SK-N-SH (cell line): ENCODE measurements at regions not wholly inside any gene's neighbourhood (a gene's known extent, or its start where the extent isn't known, plus 50 kb on each side); places are given as distances from the start of the nearest gene placed in this dataset.
A peak's percentile ranks its signal among the peaks of the same experiment; 100 is the strongest.
"Not testable (repeated sequence)": the region's sequence is repeated elsewhere in the genome, so short reads cannot be mapped to it uniquely, and the experiment has no call there.

Experiments used
- CTCF ChIA-PET: fragments of 300-600, 350-600 bp; formaldehyde crosslinking; extraction: SDS; loops from one replicate; lab custom pipeline; 2021; lab: Yijun Ruan, JAX
- POLR2A ChIA-PET: fragments of 350-600 bp; sonication (Branson Sonifier 250); formaldehyde crosslinking; extraction: SDS; loops from one replicate; lab custom pipeline; 2020; ENCODE audit warnings: antibody characterized with exemption, inconsistent platforms; lab: Yijun Ruan, JAX
- DNase-seq: peaks from one replicate; pipeline ENCODE4 v3.0.0; 2012
- H2AFZ ChIP-seq: fragments of 200-600 bp; sonication (generic); 2 replicates; pipeline ENCODE4 v1.8.1; 2016; ENCODE audit warnings: antibody characterized with exemption, mild to moderate bottlenecking, low read depth
- H3F3A ChIP-seq: fragments of 200-600 bp; sonication (generic); replicated peaks from 2 replicates; pipeline ENCODE3; 2016; ENCODE audit warnings: antibody characterized with exemption, mild to moderate bottlenecking; ENCODE audit not compliant: insufficient read depth
- H3K27ac ChIP-seq, 2 experiments: fragments of 200-500 bp in 1 of 2; fragments of 200-600 bp in 1 of 2; sonication (Bioruptor generic) in 1 of 2; sonication (generic), shearing (Covaris generic) in 1 of 2; 2 replicates each; pipeline versions ENCODE4 v1.5.1 to v1.6.1; 2014 to 2016; ENCODE audit warnings: low read depth in 2 of 2, inconsistent platforms in 1 of 2, low read length in 1 of 2, mild to moderate bottlenecking in 1 of 2, mixed read lengths in 1 of 2
- H3K27me3 ChIP-seq: fragments of 200-600 bp; sonication (generic), shearing (Covaris generic); 2 replicates; pipeline ENCODE4 v1.6.1; 2016; ENCODE audit warnings: mixed run types; ENCODE audit not compliant: insufficient read depth
- H3K36me3 ChIP-seq, 2 experiments: fragments of 200-500 bp in 1 of 2; fragments of 200-600 bp in 1 of 2; sonication (Bioruptor generic) in 1 of 2; sonication (generic) in 1 of 2; replicated peaks in 1 of 2; 2 replicates each; pipeline versions ENCODE3 to v1.5.1; 2014 to 2016; ENCODE audit warnings: low read length in 1 of 2, mild to moderate bottlenecking in 1 of 2; ENCODE audit not compliant: insufficient read depth in 2 of 2, control insufficient read depth in 1 of 2
- H3K4me1 ChIP-seq, 2 experiments: fragments of 200-500 bp in 1 of 2; fragments of 200-600 bp in 1 of 2; sonication (Bioruptor generic) in 1 of 2; sonication (generic), shearing (Covaris generic) in 1 of 2; 2 replicates each; pipeline versions ENCODE4 v1.5.1 to v1.6.1; 2014 to 2016; ENCODE audit warnings: low read depth in 1 of 2, low read length in 1 of 2, mixed run types in 1 of 2; ENCODE audit not compliant: insufficient read depth in 2 of 2, control insufficient read depth in 1 of 2
- H3K4me2 ChIP-seq: fragments of 200-600 bp; sonication (generic), shearing (Covaris generic); 2 replicates; pipeline ENCODE4 v1.6.1; 2017; ENCODE audit warnings: mixed run types
- H3K4me3 ChIP-seq, 2 experiments: fragments of 200-500 bp in 1 of 2; fragments of 200-600 bp in 1 of 2; sonication (Bioruptor generic) in 1 of 2; sonication (generic), shearing (Covaris generic) in 1 of 2; 2 replicates each; pipeline versions ENCODE4 v1.5.1 to v1.8.1; 2014 to 2016; ENCODE audit warnings: low read depth in 2 of 2, inconsistent platforms in 1 of 2, low read length in 1 of 2, mild to moderate bottlenecking in 1 of 2, mixed read lengths in 1 of 2, moderate library complexity in 1 of 2
- H3K79me2 ChIP-seq: fragments of 200-600 bp; sonication (generic); 2 replicates; pipeline ENCODE4 v1.8.1; 2017; ENCODE audit warnings: mild to moderate bottlenecking; ENCODE audit not compliant: insufficient read depth
- H3K9ac ChIP-seq: fragments of 200-600 bp; sonication (generic); 2 replicates; pipeline ENCODE4 v1.6.1; 2017; ENCODE audit warnings: mixed run types
- H3K9me2 ChIP-seq: fragments of 200-600 bp; sonication (generic); 2 replicates; pipeline ENCODE4 v1.6.1; 2017; ENCODE audit warnings: mixed run types
- H3K9me3 ChIP-seq: fragments of 200-600 bp; sonication (generic); 2 replicates; pipeline ENCODE4 v1.6.1; 2017; ENCODE audit warnings: mixed run types, mild to moderate bottlenecking, moderate library complexity
- H4K20me1 ChIP-seq: fragments of 200-600 bp; sonication (generic); 2 replicates; pipeline ENCODE4 v1.6.1; 2017; ENCODE audit warnings: mild to moderate bottlenecking, mixed run types; ENCODE audit not compliant: insufficient read depth
- FOXJ3 ChIP-seq: sonication (generic); formaldehyde crosslinking; IDR thresholded peaks from 2 replicates; pipeline ENCODE4 v1.5.1; 2020; ENCODE audit warnings: mild to moderate bottlenecking, missing genetic modification reagents
- GATA2 ChIP-seq: sonication (generic); formaldehyde crosslinking; IDR thresholded peaks from 2 replicates; pipeline ENCODE4 v1.5.0; 2020; ENCODE audit warnings: mild to moderate bottlenecking, missing genetic modification reagents
- RCOR1 ChIP-seq: fragments of 150-350 bp; IDR thresholded peaks from 2 replicates; pipeline ENCODE4 v1.6.1; 2017; ENCODE audit warnings: antibody characterized with exemption, low read length
- WGBS: methylation state at CpG from one replicate; pipeline ENCODE4 v1.1.6; 2017; ENCODE audit warnings: low lambda C conversion rate; 5-methylcytosine and 5-hydroxymethylcytosine counted together

- H3K9ac ChIP-seq, H2AFZ ChIP-seq, POLR2A ChIA-PET, H3K79me2 ChIP-seq, H3K4me2 ChIP-seq, DNase-seq, H3K4me1 ChIP-seq, H3K4me3 ChIP-seq, H3K27me3 ChIP-seq, H3K9me2 ChIP-seq, H3K9me3 ChIP-seq, H3F3A ChIP-seq, H3K36me3 ChIP-seq, H4K20me1 ChIP-seq, H3K27ac ChIP-seq: not testable (repeated sequence)
- WGBS, result 35% methylated on average over 3 of the region's 3 CpGs
- CTCF ChIA-PET, result interaction anchor here (1.9 kb wide), 1 partner anchor 34 kb away, joined by 5 read pairs; no protein-coding TSS in a partner anchor
Measured at GRCh38 chr19:34871911-34872310, 54.8 kb upstream of the ZNF30 start.

- Histone ChIP-seq H2AFZ (no peak overlapping the region), H3K9ac (no peak overlapping the region), H3K9me2 (no peaks in the 10 kb centered on the region), H4K20me1 (no peaks in the 10 kb centered on the region), H3K27ac (no peak overlapping the region), H3F3A (no peaks in the 10 kb centered on the region), H3K4me3 (no peak overlapping the region), H3K27me3 (no peaks in the 10 kb centered on the region), H3K9me3 (no peaks in the 10 kb centered on the region), H3K4me2 (no peak overlapping the region), H3K4me1 (no peaks in the 10 kb centered on the region), H3K36me3 (no peaks in the 10 kb centered on the region), H3K79me2 (no peaks in the 10 kb centered on the region)
- DNase-seq, result no peak
- WGBS, result 56% methylated on average over 4 of the region's 4 CpGs
- ChIA-PET POLR2A (no interaction called here), CTCF (no interaction called here)
- TF ChIP-seq FOXJ3 (no peak), GATA2 (no peak), RCOR1 (no peak)
Measured at GRCh38 chr19:34867631-34868030, 59.1 kb upstream of the ZNF30 start.

- H3K27me3 ChIP-seq, CTCF ChIA-PET, H4K20me1 ChIP-seq, H3F3A ChIP-seq, DNase-seq, POLR2A ChIA-PET, H3K9me3 ChIP-seq, H3K36me3 ChIP-seq, H3K27ac ChIP-seq, H3K9me2 ChIP-seq, H3K9ac ChIP-seq, H3K4me1 ChIP-seq, H3K4me3 ChIP-seq, H3K4me2 ChIP-seq, H2AFZ ChIP-seq, H3K79me2 ChIP-seq: not testable (repeated sequence)
- WGBS, result 7% methylated on average over 2 of the region's 2 CpGs
Measured at GRCh38 chr19:34865225-34865624, 61.5 kb upstream of the ZNF30 start.

- H3K79me2 ChIP-seq, POLR2A ChIA-PET, H3K4me2 ChIP-seq, H3F3A ChIP-seq, CTCF ChIA-PET, H3K9me3 ChIP-seq, DNase-seq, H2AFZ ChIP-seq, H3K9me2 ChIP-seq, H3K4me1 ChIP-seq, H3K27me3 ChIP-seq, H3K27ac ChIP-seq, H3K9ac ChIP-seq, H3K36me3 ChIP-seq, H4K20me1 ChIP-seq: not testable (repeated sequence)
- peak overlapping the region in 1 of 2 experiments; percentile 24; a peak in 1 of 4 replicates for H3K4me3 ChIP-seq
- WGBS, result 7% methylated on average over 8 of the region's 34 CpGs
Measured at GRCh38 chr19:34859823-34860736, 66.6 kb upstream of the ZNF30 start.

- not testable (repeated sequence) for DNase-seq
- WGBS, result 12% methylated on average over 2 of the region's 2 CpGs
Measured at GRCh38 chr19:34859325-34859724, 67.4 kb upstream of the ZNF30 start.

More at GRCh38 chr19:34859325-34859724, 67.4 kb upstream of the ZNF30 start:
- H3K9me2 ChIP-seq, H3K27me3 ChIP-seq, H3K9ac ChIP-seq, H3K4me1 ChIP-seq, H3K9me3 ChIP-seq, H3K4me3 ChIP-seq, H2AFZ ChIP-seq, H3K36me3 ChIP-seq, H3F3A ChIP-seq, H3K27ac ChIP-seq, CTCF ChIA-PET, H4K20me1 ChIP-seq, H3K79me2 ChIP-seq, H3K4me2 ChIP-seq, POLR2A ChIA-PET: not testable (repeated sequence)
